Stimulated activated CD4-positive, alpha-beta T cell treated with anti-CD3 and anti-CD28 coated beads, Interleukin-4, amount 100 ng/mL, for 24 hours (primary cell): ENCODE measurements at regions not wholly inside any gene's neighbourhood (a gene's known extent, or its start where the extent isn't known, plus 50 kb on each side); places are given as distances from the start of the nearest gene placed in this dataset.

Source experiments
- DNase-seq: peaks from one replicate; pipeline ENCODE4 v3.0.0-alpha.2; 2020

GRCh38 chr10:27451054-27451453 lies 53.0 kb upstream of the RAB18 start:
- DNase-seq: no peak

GRCh38 chr10:27450225-27450624 lies 53.9 kb upstream of the RAB18 start:
- no peak for DNase-seq

GRCh38 chr10:27449571-27449970 lies 54.5 kb upstream of the RAB18 start:
- no peak for DNase-seq

GRCh38 chr10:27448921-27449320 lies 55.2 kb upstream of the RAB18 start:
- no peak for DNase-seq

- DNase-seq: no peak
These were observed 56.6 kb upstream of the RAB18 start for GRCh38 chr10:27447540-27447939.

GRCh38 chr10:27446091-27446918 lies 57.8 kb upstream of the RAB18 start:
- DNase-seq: no peak

- DNase-seq: no peak
These were observed 59.0 kb upstream of the RAB18 start for GRCh38 chr10:27445070-27445469.

GRCh38 chr10:27440478-27440877 lies 63.6 kb upstream of the RAB18 start:
- DNase-seq: no peak

GRCh38 chr10:27440021-27440420 lies 64.1 kb upstream of the RAB18 start:
- no peak for DNase-seq

GRCh38 chr10:27439101-27439500 lies 65.0 kb upstream of the RAB18 start:
- DNase-seq: no peak

GRCh38 chr10:27437775-27438174 lies 66.3 kb upstream of the RAB18 start:
- DNase-seq: no peak

GRCh38 chr10:27436710-27437109 lies 67.4 kb upstream of the RAB18 start:
- no peak for DNase-seq

- DNase-seq: no peak
These were observed 70.1 kb upstream of the RAB18 start for GRCh38 chr10:27433976-27434375.

- no peak for DNase-seq
These were observed 77.1 kb upstream of the RAB18 start for GRCh38 chr10:27426948-27427467.

GRCh38 chr10:27413831-27414348 lies 90.2 kb upstream of the RAB18 start:
- no peak for DNase-seq

GRCh38 chr10:27413387-27413786 lies 90.7 kb upstream of the RAB18 start:
- no peak for DNase-seq

- no peak for DNase-seq
These were observed 94.0 kb upstream of the RAB18 start for GRCh38 chr10:27410153-27410552.

GRCh38 chr10:27407271-27407670 lies 96.8 kb upstream of the RAB18 start:
- no peak for DNase-seq

- DNase-seq: no peak
These were observed 104.2 kb upstream of the RAB18 start for GRCh38 chr10:27399871-27400270.

GRCh38 chr10:27393961-27394360 lies 110.1 kb upstream of the RAB18 start:
- DNase-seq: no peak

GRCh38 chr10:27392606-27393005 lies 111.5 kb upstream of the RAB18 start:
- DNase-seq: no peak

GRCh38 chr10:27391916-27392315 lies 112.2 kb upstream of the RAB18 start:
- DNase-seq: no peak

GRCh38 chr10:27391325-27391724 lies 112.8 kb upstream of the RAB18 start:
- DNase-seq: no peak

- no peak for DNase-seq
These were observed 113.4 kb upstream of the RAB18 start for GRCh38 chr10:27390681-27391080.
